Omental fat pad (tissue), 3 donors: ENCODE measurements at regions not wholly inside any gene's neighbourhood (a gene's known extent, or its start where the extent isn't known, plus 50 kb on each side); places are given as distances from the start of the nearest gene placed in this dataset.
"Not testable (repeated sequence)": the region's sequence is repeated elsewhere in the genome, so short reads cannot be mapped to it uniquely, and the experiment has no call there.

ENCODE experiments used
- ATAC-seq: fragments of 150-250 bp; one replicate; pipeline ENCODE4 v1.9.1; 2016; ENCODE audit warnings: mild to moderate bottlenecking, moderate library complexity; ENCODE audit not compliant: low FRiP score
- DNase-seq: peaks from one replicate; pipeline ENCODE4 v3.0.0-alpha.2; 2019; ENCODE audit warnings: low spot score
- CTCF ChIP-seq, 3 donors: fragments of 450-650 bp; IDR thresholded peaks; one replicate each; pipeline ENCODE4 v1.5.1; 2016 to 2017; ENCODE audit warnings: antibody characterized with exemption in 3 of 3, mild to moderate bottlenecking in 3 of 3, moderate library complexity in 2 of 3

GRCh38 chr3:30530084-30530483 lies 76.3 kb upstream of the TGFBR2 start:
- TF ChIP-seq CTCF (IDR thresholded peaks at IDR 0.05) = no peak
- no peak for ATAC-seq
- DNase-seq = no peak

GRCh38 chr3:30531017-30531570 lies 75.3 kb upstream of the TGFBR2 start:
- no peak for TF ChIP-seq CTCF (IDR thresholded peaks at IDR 0.05)
- no peak for DNase-seq
- no peak for ATAC-seq

GRCh38 chr3:30535525-30535924 lies 70.9 kb upstream of the TGFBR2 start:
- no peak for DNase-seq
- no peak for TF ChIP-seq CTCF (IDR thresholded peaks at IDR 0.05)
- peak; percentile 60 for ATAC-seq

GRCh38 chr3:30538791-30539190 lies 67.6 kb upstream of the TGFBR2 start:
- peak; percentile 59 for ATAC-seq
- TF ChIP-seq CTCF (IDR thresholded peaks at IDR 0.05) = no peak
- DNase-seq = no peak

- no peak for ATAC-seq
- no peak for DNase-seq
- TF ChIP-seq CTCF (IDR thresholded peaks at IDR 0.05) = no peak
Measured at GRCh38 chr3:30539206-30539605, 67.2 kb upstream of the TGFBR2 start.

GRCh38 chr3:30539772-30540171 lies 66.6 kb upstream of the TGFBR2 start:
- TF ChIP-seq CTCF (IDR thresholded peaks at IDR 0.05) = no peak
- DNase-seq (no peak), ATAC-seq (no peak)

GRCh38 chr3:30541156-30541555 lies 65.2 kb upstream of the TGFBR2 start:
- not testable (repeated sequence) for DNase-seq, ATAC-seq

GRCh38 chr3:30542897-30543296 lies 63.5 kb upstream of the TGFBR2 start:
- TF ChIP-seq CTCF (IDR thresholded peaks at IDR 0.05) = no peak

More at GRCh38 chr3:30542897-30543296, 63.5 kb upstream of the TGFBR2 start:
- no peak for DNase-seq
- ATAC-seq = no peak
